ENCODE measurements at regions not wholly inside any gene's neighbourhood (a gene's known extent, or its start where the extent isn't known, plus 50 kb on each side); places are given as distances from the start of the nearest gene placed in this dataset.

DNA sequence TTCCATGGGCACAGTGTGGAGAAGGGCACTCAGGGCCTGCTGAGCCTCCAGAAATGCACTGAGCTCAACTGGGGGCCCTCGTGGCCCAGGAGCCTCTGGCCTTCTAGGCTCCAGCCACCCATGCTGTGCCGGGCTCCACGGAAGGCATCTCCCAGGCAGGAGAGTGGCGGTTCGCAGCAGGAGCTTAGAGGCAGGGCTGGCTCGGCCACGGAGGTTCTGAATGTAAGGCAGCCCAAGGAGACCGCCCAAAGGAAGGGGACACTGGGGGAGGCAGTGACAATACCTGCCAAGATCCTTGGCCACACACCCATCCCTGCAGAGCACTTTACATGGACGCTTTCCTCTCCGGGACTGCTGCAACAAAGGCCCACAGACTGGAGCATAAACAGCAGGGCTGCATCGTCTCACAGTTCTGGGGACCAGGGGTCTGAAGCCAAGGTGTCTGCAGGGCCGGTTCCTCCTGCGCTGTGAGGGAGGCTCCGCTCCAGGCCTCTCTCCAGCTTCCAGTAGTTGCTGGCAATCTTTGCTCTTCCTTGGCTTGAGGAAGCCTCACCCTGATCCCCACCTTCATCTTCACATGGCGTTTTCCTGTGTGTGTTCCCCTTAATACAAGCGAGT, 128.2 kb upstream of the CDH4 start:
- DNase-seq, result no peak

DNA sequence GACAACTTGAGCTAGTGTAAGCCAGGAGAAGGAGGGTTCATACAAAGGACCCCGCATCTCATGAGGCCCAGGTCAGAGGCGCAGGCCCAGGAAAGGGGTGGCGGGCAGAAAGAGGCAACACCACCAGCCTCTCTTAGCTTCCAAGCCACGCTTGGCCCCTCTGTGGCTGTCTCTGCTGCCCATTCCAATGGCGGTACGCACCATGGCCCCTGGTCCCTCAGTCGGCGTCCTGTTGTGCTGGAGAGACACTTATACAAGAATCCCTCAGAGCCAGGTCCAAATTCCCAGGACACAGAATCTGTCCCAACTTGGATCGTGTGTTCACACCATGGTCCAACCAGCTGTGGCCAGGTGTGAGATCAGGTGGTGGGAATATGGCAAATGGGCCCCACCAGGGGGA, 127.0 kb upstream of the CDH4 start:
- no peak for DNase-seq

DNA sequence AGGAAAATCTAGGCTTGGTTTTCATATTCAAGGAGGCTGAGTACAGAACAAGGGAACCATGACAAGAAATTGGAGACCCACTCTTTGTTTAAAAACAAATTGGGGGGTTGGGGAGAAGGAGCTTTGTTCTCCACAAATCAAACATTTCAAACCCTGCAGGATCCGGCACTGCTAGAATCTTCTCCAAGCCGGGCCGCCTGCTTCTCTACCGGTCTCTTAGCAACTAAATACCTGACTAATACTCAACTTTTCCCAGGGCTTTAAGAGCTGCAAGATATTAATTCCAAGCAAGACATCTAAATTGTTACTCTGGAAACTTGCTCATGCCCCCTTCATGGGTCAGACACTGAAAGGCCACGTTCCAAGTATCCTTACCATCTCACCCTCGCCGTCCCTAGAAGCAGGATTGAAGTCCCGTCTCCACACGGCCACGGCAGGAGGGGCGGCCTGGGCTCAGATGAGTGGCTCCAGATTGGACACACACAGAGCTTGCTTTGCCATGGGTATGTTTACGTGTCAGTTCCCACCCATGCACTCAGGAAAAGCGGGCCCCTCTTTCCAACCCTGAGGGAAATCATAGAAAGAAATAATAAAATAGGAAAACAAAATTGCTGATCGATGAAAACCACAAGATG, 126.4 kb upstream of the CDH4 start:
- no peak for DNase-seq

DNA sequence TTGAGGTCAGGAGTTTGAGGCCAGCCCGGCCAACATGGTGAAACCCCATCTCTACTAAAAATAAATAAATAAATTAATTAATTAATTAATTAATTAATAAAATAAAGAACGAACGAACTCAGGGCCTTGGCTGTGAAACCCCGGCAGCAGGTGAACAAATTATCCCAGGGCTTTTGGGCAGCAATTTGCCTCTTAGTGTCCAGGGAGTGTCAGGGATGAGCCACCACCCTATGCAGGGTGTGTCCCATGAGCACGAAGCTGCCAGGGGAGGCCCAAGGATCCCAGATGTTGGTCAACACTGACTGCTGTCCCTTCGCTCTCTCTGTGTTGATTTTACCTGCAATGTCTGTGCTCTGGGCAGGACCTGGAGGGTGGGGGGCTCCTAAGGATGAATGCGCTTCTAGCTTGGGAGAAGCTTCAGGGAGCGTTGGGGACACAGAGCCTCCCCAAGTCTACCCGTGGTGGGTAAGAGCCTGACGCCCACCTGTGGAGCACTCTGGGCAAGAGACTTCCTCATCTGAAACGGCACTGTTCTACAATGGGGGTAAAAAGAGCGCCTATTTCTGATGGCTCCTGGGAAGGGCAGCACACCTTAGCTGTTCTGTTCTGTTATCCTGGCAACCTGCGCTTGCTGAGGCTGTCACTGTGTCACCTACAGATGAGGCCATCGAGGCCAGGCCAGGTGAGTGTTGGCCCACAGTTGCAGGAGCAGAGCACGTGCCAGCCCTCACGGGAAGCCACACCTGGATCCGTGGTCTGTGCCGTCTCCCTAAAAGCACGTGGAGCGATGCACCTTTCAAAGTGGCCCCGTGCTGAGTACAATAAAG, 125.5 kb upstream of the CDH4 start:
- no peak for DNase-seq

DNA sequence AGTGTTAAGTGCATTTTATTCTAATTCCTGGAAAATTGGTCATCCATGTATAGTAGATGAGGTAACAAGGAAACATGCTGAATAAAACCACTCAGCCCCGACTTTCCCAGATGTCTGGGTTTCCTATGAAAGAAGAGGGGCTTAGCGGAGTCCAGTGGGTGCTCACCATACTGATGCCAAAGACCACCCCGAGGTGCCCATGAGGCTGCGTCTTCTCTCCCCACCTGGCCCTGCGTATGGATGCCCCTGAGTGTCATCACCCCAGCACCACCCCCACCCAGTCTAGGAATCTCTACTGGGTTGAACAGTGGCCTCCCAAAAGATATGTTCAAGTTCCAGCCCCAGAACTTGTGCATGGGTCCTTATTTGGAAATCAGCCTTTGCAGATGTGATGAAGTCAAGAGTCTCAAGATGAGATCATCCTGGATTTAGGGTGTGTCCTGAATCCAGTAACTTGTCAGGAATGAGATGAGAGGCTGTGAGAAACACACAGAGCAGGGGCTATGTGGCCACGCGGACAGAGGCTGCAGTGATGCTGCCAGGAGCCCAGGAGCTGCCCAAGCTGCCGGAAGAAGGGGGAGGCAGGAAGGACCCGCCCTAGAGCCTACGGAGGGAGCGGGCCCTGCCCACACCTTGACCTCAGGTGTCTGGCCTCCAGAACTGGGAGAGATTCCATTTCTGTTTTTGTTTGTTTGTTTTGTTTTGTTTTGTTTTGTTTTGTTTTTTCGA, 124.6 kb upstream of the CDH4 start:
- DNase-seq, result no peak

DNA sequence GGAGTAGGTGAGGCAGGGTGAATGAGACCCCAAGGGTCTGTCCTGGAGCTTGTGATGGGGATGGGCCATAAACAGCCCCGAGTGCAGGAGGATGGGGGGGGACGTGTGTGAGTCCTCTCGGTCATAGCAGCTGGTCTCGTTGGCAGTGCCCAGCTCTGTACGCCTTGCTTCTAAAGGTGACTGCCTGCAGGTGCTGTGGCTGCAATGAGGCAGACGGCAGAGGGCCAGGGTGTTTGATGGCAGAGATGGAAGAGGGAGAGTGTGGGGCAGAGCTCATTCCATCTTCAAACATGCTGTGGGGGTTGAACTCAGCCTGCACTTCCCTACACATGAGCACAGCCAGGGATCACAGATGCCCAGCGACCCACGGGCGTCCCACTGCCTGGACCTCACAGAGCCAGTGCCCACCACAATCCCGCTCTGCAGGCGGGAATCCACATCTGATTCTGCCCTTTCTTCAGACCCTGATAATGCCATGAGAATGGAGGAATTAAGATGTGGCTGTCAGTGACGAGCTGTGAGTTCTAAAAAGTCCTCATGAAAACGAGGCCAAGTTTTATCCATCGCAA, 123.3 kb upstream of the CDH4 start:
- no peak for DNase-seq

DNA sequence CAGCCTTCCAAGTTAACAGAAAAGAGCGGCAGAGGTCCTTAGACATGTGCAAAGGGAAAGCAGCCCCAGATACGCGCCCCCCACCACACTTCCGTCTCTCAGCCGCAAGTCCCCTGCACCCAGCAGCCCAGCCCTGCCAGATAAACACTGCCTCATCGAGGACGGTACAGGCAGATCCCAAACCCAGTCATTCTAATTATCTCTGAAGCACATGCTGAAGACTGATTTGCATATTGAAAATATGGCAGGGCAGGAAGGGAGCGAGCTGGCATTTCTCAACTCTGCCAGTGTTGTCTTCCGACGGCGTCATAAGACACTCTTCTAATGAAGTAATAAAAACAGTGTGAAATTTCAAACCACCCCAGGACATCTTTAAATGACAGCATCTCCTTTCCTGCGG, 122.8 kb upstream of the CDH4 start:
- no peak for DNase-seq

DNA sequence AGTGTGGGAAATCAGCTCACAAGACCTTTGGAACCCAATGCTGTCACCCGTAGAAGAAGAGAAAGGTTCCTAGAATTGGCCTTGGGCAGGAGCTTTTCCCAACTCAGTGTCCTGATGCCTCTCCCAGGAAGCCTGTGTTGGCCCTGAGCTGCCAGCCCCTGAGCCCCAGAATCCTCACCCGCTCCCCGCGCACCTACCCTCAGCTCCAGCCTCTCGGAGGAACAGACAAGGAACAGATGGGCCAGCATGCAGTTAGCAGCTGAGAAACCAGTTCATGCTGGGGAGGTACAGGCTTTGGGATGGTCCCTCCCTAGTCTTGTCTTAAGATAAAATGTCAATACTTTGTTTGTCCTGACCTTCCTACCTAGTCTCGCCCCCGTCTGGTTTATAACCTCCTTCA, 121.9 kb upstream of the CDH4 start:
- no peak for DNase-seq

DNA sequence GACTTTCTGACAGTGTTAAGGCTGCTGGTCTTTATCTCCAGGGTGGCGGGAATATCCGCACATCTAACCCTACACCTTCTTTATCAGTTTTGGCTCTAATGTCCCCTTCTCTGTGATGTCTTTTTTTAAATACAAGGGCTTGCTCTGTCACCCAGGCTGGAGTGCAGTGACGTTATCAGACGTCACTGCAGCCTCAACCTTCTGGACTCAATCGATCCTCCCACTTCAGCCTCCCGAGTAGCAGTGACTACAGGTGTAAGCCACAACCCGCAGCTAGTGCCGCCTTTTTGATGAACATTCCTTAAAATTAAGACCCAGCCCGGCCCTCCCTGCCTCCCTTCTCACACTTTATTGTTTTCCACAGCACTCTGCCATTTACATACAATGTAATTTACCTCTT, 120.1 kb upstream of the CDH4 start:
- DNase-seq, result no peak

DNA sequence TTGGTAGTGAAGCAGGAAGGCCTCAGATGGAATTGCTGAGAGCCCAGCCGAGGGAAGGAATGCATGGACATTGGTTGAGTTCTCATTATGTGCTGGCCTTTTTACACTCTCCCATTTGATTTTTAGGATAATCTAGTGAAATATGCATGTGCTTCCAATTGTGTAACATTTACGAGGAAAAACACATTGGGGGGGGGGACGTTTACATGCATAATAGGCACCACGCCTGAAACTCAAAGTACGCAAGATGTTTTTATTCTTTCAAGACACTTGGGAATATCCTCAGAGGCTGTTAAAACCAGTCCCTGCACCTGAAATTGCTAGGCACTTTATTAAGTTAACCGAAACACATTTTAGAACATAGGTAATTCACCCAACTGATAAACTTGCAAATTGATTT, 118.5 kb upstream of the CDH4 start:
- no peak for DNase-seq

DNA sequence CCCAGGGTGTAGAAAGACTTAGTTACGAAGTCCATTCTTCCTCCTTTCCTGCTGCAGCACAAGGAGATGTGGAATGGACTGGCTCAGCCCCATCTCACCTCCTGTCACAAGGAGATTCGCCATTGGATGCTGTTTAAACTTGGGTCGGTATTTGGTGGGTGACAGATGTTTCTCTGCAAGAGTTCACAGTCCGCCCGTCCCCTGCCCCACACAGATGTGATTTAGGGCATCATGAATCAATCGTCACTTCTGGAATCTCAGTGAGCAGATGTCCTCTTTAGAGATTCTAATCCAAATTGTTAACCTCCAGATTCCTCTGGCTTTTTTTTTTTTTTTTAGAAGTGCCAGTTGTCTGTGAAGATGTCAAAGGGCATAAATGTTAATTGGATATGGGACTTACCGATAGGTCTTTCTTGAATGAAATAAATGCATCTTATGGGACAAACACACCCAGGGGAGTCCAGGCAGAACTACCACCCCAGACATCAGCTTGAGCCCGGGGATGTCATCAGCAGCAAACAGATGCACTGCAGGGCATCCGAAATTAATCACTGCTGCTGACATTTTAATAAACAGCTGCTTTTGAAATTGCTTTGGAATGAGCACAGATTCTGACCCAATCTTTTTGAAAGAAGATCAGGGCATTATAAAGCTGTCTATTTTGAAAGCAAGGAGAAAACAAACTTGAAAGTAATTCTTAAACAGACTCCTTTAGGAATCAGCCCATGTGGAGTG, 117.6 kb upstream of the CDH4 start:
- no peak for DNase-seq

DNA sequence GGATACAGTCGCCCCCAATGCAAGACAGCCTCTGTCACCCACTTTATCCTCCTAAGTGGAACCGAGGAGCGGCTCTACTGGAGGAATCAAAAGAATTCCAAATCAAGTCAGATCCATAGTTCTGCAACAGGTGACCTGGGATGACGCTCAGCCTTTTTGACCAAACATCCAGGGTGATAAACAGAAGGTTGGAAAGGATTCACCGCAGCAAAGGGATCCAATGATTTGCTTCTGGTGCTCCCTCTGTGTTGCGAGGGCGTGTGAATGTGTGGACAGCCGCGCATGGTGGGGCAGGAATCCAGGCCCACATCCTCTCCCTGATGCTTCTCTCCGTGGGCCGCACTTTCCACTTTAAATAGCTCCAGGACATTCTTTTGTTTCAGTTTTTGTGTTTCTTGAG, 116.8 kb upstream of the CDH4 start:
- no peak for DNase-seq

DNA sequence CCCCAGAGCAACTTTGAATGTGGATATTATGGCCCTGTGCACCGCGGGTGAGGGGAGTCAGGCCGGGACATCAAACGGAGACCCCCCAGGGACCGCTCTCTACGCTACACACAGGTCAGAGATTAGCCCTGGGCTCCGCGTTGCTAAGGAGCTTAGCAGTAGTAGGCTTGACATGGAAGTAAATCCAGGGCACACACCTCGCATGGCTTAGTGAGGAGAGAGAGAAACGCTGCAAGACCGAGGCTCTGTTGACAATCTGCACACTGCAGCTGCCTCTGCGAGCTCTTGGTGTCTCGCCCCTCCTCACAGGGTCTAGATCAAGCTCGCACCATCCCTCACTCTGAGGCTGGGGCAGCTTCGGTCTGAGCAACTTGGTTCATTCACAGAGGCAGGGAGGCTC, 116.1 kb upstream of the CDH4 start:
- DNase-seq, result no peak

DNA sequence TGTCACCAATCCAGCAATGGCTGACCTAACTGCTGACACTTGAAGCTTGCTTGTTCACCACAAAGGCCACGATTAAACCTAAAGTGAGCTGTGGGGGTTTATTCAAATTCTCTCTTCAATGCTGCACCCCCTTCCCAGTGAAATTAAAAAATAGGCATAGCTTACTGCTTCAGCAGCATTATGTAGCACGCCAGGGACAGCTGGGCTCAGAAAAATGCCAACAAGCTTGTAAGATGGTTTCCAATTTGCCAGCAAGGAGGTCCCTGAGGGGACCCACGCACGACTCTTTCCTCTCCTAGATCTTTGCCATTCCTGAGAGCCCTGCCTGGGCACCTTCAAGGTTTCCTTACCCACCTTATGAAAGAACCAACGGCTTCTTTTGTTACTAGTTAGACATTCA, 113.5 kb upstream of the CDH4 start:
- no peak for DNase-seq

DNA sequence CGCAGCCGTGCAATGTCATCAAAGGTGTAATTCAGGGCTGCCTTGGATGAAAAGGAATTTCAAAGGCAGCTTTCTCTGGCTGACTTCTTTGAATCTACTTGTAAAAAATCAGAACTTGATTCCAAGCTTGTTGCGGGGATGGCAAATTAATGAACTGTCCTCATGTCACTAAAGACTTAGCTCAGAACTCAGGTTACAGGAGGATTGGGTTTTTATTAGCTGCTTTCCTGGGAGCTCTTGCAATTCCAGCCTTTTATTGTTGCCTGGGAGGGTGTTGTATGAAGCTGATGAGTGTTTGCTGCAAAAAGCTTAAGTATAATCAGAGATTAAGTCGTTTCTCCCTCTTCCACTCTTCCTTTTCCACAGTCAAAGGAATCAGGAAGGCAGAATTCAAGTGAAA, 113.0 kb upstream of the CDH4 start:
- no peak for DNase-seq

DNA sequence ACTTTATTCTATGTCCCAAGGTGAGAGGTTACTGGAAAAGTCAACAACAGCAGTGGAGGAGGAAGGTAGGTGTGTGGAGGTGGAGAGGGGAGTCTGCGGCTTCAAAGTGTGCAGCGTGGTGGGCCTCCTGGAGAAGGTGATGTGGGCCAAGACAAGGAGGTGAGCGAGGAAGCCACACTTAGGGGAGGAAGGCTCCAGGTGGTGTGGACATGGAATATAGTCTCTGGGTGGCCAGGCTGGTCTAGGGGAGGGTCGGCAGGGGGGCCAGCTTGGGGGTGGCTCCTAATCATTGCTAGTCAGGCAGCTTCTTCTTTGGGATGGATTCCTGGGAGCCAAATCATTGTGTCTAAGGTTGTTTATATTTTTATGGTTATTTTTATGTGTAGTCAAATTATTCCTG, 111.5 kb upstream of the CDH4 start:
- DNase-seq, result no peak

DNA sequence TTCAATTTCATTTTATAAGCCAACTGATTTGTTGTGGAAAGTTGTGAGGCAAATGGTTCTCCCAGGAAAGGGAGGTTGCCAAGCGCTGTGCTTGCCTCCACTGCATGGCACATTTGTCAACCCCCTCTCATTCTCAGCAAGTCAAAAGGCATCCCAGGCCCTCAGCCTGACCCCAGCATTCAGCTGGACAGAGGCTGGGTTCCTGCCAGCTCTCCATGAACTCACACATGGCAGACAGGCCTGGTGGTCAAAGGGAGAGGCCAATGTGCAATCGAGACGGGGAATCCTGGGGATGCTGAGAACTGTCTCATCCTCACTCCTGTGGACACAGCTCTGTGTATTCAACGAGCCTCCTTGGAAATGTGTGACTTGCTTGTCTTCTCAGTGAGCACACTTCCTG, 106.0 kb upstream of the CDH4 start:
- DNase-seq, result no peak

DNA sequence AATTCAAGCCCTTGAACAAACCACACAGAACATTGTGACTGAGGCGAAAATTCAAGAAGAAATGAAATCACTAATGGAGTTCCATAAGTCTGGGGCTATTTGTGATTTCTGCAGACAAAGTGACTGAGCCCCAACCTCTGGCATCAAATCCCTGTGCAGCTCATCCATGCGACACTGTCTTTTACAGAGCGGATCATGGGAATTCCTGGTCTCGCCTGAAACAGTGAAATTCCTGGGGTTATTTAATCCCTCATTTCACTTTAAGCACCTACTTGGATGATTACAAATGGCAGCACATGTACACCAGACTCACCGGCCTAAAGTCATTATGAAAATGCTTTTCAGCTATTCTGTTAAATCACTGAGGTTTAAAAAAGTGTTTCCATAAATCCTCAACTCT, 102.4 kb upstream of the CDH4 start:
- DNase-seq, result no peak

DNA sequence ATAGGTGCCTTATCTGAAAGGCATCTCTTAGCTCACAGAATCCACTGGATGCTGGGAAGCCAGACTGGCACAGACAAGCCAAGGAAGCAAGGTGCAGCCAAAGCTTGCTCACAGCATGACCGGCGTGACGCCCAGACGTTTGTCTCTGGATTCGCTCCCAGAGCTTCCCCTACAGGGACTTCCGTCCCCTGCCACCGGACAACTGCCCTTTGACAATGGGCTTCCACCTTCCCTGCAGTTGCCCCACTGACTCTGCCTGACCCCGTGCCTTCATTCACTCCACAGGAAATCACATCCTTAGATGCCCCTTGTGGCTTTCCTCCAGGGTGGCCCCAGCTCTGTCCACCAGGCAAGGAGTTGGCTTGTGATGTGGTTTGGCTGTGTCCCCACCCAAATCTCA, 94.8 kb upstream of the CDH4 start:
- DNase-seq, result no peak

DNA sequence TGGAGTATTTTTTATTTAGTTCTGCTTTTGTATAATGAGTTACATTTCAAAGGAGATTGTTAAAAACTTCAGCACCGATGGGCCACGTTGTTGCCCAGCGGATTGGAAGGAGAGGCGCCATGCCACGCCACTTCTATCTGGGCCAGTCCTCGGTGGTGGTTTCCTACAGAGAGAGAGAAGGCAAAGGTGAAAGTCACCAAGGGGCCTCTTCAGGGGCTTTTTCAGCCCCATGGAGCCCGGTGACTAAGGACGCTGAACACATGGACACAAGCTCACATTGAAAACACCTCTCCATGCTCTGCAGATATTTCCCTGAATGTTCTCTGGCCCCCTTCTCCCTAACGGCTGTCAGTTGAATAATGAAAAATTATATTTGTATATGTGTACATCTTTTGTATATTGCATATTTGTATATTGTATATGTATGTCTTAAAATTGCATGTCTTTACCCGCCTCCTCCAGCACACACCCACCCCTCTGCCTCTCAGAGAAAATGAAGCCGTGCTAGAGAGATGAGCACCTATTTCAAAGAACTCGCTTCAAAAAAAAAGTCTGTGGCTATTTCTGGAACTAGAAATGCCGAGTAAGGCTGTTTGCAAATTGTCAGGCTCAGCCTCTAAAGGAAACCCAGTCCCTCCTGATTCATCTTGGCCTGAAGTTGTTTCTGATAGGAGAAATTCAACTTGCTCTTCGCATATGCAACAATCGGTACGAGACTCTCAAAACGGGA, 91.9 kb upstream of the CDH4 start:
- no peak for DNase-seq
